GM12878 (cell line): ENCODE measurements at regions not wholly inside any gene's neighbourhood (a gene's known extent, or its start where the extent isn't known, plus 50 kb on each side); places are given as distances from the start of the nearest gene placed in this dataset.

Experiments used
- ATAC-seq: fragments of 200-7000 bp; cut with Tn5 transposase; 3 replicates; pipeline ENCODE4 v1.9.1; 2020; ENCODE audit warnings: mild to moderate bottlenecking, moderate library complexity
- BruUV-seq: library from RNA; stranded (reverse); fragments of 400-500 nt; replicated peaks from 2 replicates; lab custom pipeline; 2021; lab: Mats Ljungman, UMichigan
- CTCF ChIA-PET: fragments of 300-600 bp; sonication (Branson Sonifier 250); formaldehyde crosslinking; extraction: SDS; loops from one replicate; lab custom pipeline; 2021; ENCODE audit warnings: inconsistent platforms; lab: Yijun Ruan, JAX
- POLR2A ChIA-PET: fragments of 350-600 bp; formaldehyde crosslinking; extraction: SDS; loops from one replicate; lab custom pipeline; 2021; ENCODE audit warnings: inconsistent platforms; lab: Charles Lee
- RAD21 ChIA-PET: fragments of 300-600 bp; sonication (Branson Sonifier 250); formaldehyde crosslinking; loops from one replicate; lab custom pipeline; 2023; ENCODE audit warnings: antibody characterized with exemption; ENCODE audit not compliant: unreplicated experiment; lab: Charles Lee
- SMC1A ChIA-PET: fragments of 300-600 bp; sonication (Branson Sonifier 250); formaldehyde crosslinking; loops from one replicate; lab custom pipeline; 2023; ENCODE audit not compliant: unreplicated experiment, uncharacterized antibody; lab: Charles Lee
- DNase-seq: peaks from one replicate; pipeline ENCODE4 v3.0.0-alpha.2; 2011; ENCODE audit warnings: low read depth, low spot score
- FAIRE-seq: peaks from 3 replicates; lab custom pipeline; 2011; peaks lifted over from hg19 to GRCh38; lab: Jason Lieb, UNC
- H2AFZ ChIP-seq: 2 replicates; pipeline ENCODE4 v1.6.0; 2011; ENCODE audit warnings: low read depth, low read length, control low read depth; ENCODE audit not compliant: control insufficient read depth
- H3K27ac ChIP-seq: 2 replicates; pipeline ENCODE4 v1.5.1; 2011; ENCODE audit warnings: control low read depth; ENCODE audit not compliant: control insufficient read depth, insufficient read depth
- H3K27me3 ChIP-seq, 2 experiments: replicated peaks in 1 of 2; 2 replicates each; pipeline versions ENCODE4 v1.6.0 to v1.6.1; 2011; ENCODE audit warnings: low read length in 1 of 2; ENCODE audit not compliant: control insufficient read depth in 2 of 2, insufficient read depth in 2 of 2
- H3K36me3 ChIP-seq, 2 experiments: 2 replicates each; pipeline ENCODE4 v1.5.1; 2011; ENCODE audit warnings: low read length in 1 of 2; ENCODE audit not compliant: control insufficient read depth in 2 of 2, insufficient read depth in 2 of 2
- H3K4me1 ChIP-seq: 2 replicates; pipeline ENCODE4 v1.6.1; 2011; ENCODE audit warnings: mild to moderate bottlenecking, low read length, moderate library complexity, mixed read lengths; ENCODE audit not compliant: control insufficient read depth, insufficient read depth
- H3K4me2 ChIP-seq: 2 replicates; pipeline ENCODE4 v1.6.0; 2011; ENCODE audit warnings: control low read depth; ENCODE audit not compliant: control insufficient read depth, insufficient read depth
- H3K4me3 ChIP-seq: fragments of 200-600 bp; sonication (generic); 2 replicates; pipeline ENCODE4 v1.5.1; 2016
- H3K79me2 ChIP-seq: 2 replicates; pipeline ENCODE4 v1.6.0; 2011; ENCODE audit warnings: low read length; ENCODE audit not compliant: control insufficient read depth, insufficient read depth
- H3K9ac ChIP-seq: 2 replicates; pipeline ENCODE4 v1.8.0; 2011; ENCODE audit warnings: low read length, control low read depth, mixed read lengths; ENCODE audit not compliant: control insufficient read depth, insufficient read depth
- H3K9me3 ChIP-seq: replicated peaks from 3 replicates; pipeline ENCODE4 v1.5.1; 2011; ENCODE audit warnings: mild to moderate bottlenecking, low read length; ENCODE audit not compliant: control insufficient read depth, insufficient read depth
- H4K20me1 ChIP-seq: 2 replicates; pipeline ENCODE4 v1.6.0; 2011; ENCODE audit not compliant: control insufficient read depth, insufficient read depth
- ATF7 ChIP-seq: fragments of 450-650 bp; IDR thresholded peaks from 2 replicates; pipeline ENCODE4 v1.6.1; 2016; ENCODE audit warnings: low read depth, mild to moderate bottlenecking
- EP300 ChIP-seq, 2 experiments: fragments of 150-350 bp in 1 of 2; IDR thresholded peaks; 2 replicates each; pipeline ENCODE4 v1.6.1; 2011 to 2012; ENCODE audit warnings: low read depth in 2 of 2, low read length in 2 of 2, borderline replicate concordance in 1 of 2, improper control_type of control experiment in 1 of 2, inconsistent platforms in 1 of 2; ENCODE audit not compliant: control insufficient read depth in 1 of 2
- HDAC2 ChIP-seq: fragments of 200-600 bp; sonication (generic); IDR thresholded peaks from 2 replicates; pipeline ENCODE4 v1.6.1; 2017
- KAT2A ChIP-seq: conservative IDR thresholded peaks from 2 replicates; pipeline ENCODE4 v1.6.1; 2011; ENCODE audit warnings: low read depth, low read length; ENCODE audit not compliant: control insufficient read depth
- KLF5 ChIP-seq: fragments of 450-650 bp; IDR thresholded peaks from 2 replicates; pipeline ENCODE4 v1.6.1; 2014; ENCODE audit warnings: mild to moderate bottlenecking; ENCODE audit not compliant: partially characterized antibody
- MEF2A ChIP-seq: IDR thresholded peaks from 2 replicates; pipeline ENCODE4 v1.6.1; 2011; ENCODE audit warnings: low read depth, mild to moderate bottlenecking, low read length, moderate library complexity; ENCODE audit not compliant: insufficient read depth
- MTA2 ChIP-seq: fragments of 450-650 bp; IDR thresholded peaks from 2 replicates; pipeline ENCODE4 v1.6.1; 2016; ENCODE audit warnings: low read depth, mild to moderate bottlenecking, moderate library complexity
- MTA3 ChIP-seq: IDR thresholded peaks from 2 replicates; pipeline ENCODE4 v1.6.1; 2012; ENCODE audit warnings: low read length, inconsistent platforms, borderline replicate concordance
- NBN ChIP-seq: fragments of 450-650 bp; IDR thresholded peaks from 2 replicates; pipeline ENCODE4 v1.6.1; 2016
- NFYB ChIP-seq: IDR thresholded peaks from 2 replicates; pipeline ENCODE4 v1.6.1; 2011; ENCODE audit warnings: low read depth, mild to moderate bottlenecking, low read length, improper control_type of control experiment, moderate library complexity; ENCODE audit not compliant: insufficient read depth
- POLR2AphosphoS5 ChIP-seq: IDR thresholded peaks from 2 replicates; pipeline ENCODE4 v1.6.1; 2011; ENCODE audit warnings: mild to moderate bottlenecking, low read length, inconsistent platforms
- SREBF1 ChIP-seq: IDR thresholded peaks from 2 replicates; pipeline ENCODE4 v1.6.1; 2012; ENCODE audit warnings: mild to moderate bottlenecking, low read length
- SREBF2 ChIP-seq: IDR thresholded peaks from 2 replicates; pipeline ENCODE4 v1.6.1; 2012; ENCODE audit warnings: mild to moderate bottlenecking, low read length
- SUPT20H ChIP-seq: IDR thresholded peaks from 2 replicates; pipeline ENCODE4 v1.6.1; 2011; ENCODE audit warnings: low read depth, mild to moderate bottlenecking, low read length, moderate library complexity, borderline replicate concordance; ENCODE audit not compliant: control insufficient read depth
- WGBS: methylation state at CpG from one replicate; pipeline ENCODE4 v1.1.6; 2016; ENCODE audit warnings: low lambda C conversion rate; ENCODE audit not compliant: insufficient replicate concordance, insufficient coverage; ENCODE audit errors: missing lambda C conversion rate; 5-methylcytosine and 5-hydroxymethylcytosine counted together
- in situ Hi-C: fragments of 300-500 bp; cut with MboI; formaldehyde crosslinking; loops from 9 replicates; pipeline ENCODE4 v1.14.3; 2018; ENCODE audit warnings: mixed read lengths
- intact Hi-C: fragments of 100-400 bp; cut with micrococcal nuclease; formaldehyde crosslinking; loops from one replicate; pipeline ENCODE4 v1.14.2; 2022; ENCODE audit not compliant: unreplicated experiment
- TF ChIP-seq, protein P1 (sequence below): IDR thresholded peaks from 2 replicates; pipeline ENCODE4 v1.6.1; 2011; ENCODE audit warnings: low read depth, low read length, improper control_type of control experiment, borderline replicate concordance
- TF ChIP-seq, protein P2 (sequence below): IDR thresholded peaks from 2 replicates; pipeline ENCODE4 v1.6.1; 2011; ENCODE audit warnings: borderline replicate concordance, low read depth, mild to moderate bottlenecking, moderate library complexity, mixed read lengths, low read length; ENCODE audit not compliant: insufficient read depth; ENCODE audit errors: extremely low read length
- TF ChIP-seq, protein P3 (sequence below): fragments of 450-650 bp; IDR thresholded peaks from 2 replicates; pipeline ENCODE4 v1.6.1; 2018; ENCODE audit warnings: borderline replicate concordance, mild to moderate bottlenecking; ENCODE audit not compliant: partially characterized antibody

GRCh38 chr6:164210323-164210722 lies 795.8 kb downstream of the QKI start:
- Histone ChIP-seq H3K27me3 (no peaks in the 10 kb centered on the region), H3K79me2 (no peaks in the 10 kb centered on the region), H3K9me3 (no peaks in the 10 kb centered on the region), H4K20me1 (no peaks in the 10 kb centered on the region), H3K4me2 (no peak overlapping the region), H2AFZ (no peak overlapping the region), H3K27ac (no peak overlapping the region), H3K4me1 (no peaks in the 10 kb centered on the region), H3K36me3 (no peaks in the 10 kb centered on the region), H3K4me3 (no peak overlapping the region), H3K9ac (no peak overlapping the region)
- DNase-seq (no peak), ATAC-seq (no peak), FAIRE-seq (no peak)
- intact Hi-C loops (no loop called here), in situ Hi-C loops (no loop called here)
- RAD21 ChIA-PET, result no interaction called here
- CTCF ChIA-PET, result interaction anchor here (1.4 kb wide), 1 partner anchor 15 kb away, joined by 4 read pairs; no protein-coding TSS in a partner anchor
- 0% methylated on average over 2 of the region's 2 CpGs for WGBS
- BruUV-seq, result no TSS peak
- SMC1A ChIA-PET, result no interaction called here
- POLR2A ChIA-PET, result no interaction called here
- TF ChIP-seq, protein P1, sequence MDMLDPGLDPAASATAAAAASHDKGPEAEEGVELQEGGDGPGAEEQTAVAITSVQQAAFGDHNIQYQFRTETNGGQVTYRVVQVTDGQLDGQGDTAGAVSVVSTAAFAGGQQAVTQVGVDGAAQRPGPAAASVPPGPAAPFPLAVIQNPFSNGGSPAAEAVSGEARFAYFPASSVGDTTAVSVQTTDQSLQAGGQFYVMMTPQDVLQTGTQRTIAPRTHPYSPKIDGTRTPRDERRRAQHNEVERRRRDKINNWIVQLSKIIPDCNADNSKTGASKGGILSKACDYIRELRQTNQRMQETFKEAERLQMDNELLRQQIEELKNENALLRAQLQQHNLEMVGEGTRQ, result no peak
- no peak for TF ChIP-seq SREBF2
- TF ChIP-seq ATF7, result no peak
- TF ChIP-seq SUPT20H, result no peak
- no peak for TF ChIP-seq SREBF1
- TF ChIP-seq HDAC2, result no peak
- TF ChIP-seq, protein P2, sequence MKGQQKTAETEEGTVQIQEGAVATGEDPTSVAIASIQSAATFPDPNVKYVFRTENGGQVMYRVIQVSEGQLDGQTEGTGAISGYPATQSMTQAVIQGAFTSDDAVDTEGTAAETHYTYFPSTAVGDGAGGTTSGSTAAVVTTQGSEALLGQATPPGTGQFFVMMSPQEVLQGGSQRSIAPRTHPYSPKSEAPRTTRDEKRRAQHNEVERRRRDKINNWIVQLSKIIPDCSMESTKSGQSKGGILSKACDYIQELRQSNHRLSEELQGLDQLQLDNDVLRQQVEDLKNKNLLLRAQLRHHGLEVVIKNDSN, result no peak
- no peak for TF ChIP-seq NFYB
- TF ChIP-seq NBN, result no peak
- TF ChIP-seq POLR2AphosphoS5, result no peak
- no peak for TF ChIP-seq MTA2
- TF ChIP-seq, protein P3, sequence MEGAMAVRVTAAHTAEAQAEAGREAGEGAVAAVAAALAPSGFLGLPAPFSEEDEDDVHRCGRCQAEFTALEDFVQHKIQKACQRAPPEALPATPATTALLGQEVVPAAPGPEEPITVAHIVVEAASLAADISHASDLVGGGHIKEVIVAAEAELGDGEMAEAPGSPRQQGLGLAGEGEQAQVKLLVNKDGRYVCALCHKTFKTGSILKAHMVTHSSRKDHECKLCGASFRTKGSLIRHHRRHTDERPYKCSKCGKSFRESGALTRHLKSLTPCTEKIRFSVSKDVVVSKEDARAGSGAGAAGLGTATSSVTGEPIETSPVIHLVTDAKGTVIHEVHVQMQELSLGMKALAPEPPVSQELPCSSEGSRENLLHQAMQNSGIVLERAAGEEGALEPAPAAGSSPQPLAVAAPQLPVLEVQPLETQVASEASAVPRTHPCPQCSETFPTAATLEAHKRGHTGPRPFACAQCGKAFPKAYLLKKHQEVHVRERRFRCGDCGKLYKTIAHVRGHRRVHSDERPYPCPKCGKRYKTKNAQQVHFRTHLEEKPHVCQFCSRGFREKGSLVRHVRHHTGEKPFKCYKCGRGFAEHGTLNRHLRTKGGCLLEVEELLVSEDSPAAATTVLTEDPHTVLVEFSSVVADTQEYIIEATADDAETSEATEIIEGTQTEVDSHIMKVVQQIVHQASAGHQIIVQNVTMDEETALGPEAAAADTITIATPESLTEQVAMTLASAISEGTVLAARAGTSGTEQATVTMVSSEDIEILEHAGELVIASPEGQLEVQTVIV, result no peak
- no peak for TF ChIP-seq KAT2A
- TF ChIP-seq EP300 (IDR thresholded peaks at IDR 0.05; ENCODE audit: borderline replicate concordance in 1 of 2, control insufficient read depth in 1 of 2, low read depth in 2 of 2, low read length in 2 of 2), result no peak
- no peak for TF ChIP-seq MTA3
- TF ChIP-seq KLF5, result no peak
- TF ChIP-seq MEF2A, result no peak
